Spleen (tissue), 7 donors: ENCODE measurements at regions not wholly inside any gene's neighbourhood (a gene's known extent, or its start where the extent isn't known, plus 50 kb on each side); places are given as distances from the start of the nearest gene placed in this dataset.

Experiments used
- CTCF ChIP-seq, 11 experiments: fragments of 200-600 bp in 7 of 11; fragments of 450-650 bp in 4 of 11; sonication (generic) in 4 of 11; IDR thresholded peaks in 8 of 11; conservative IDR thresholded peaks in 3 of 11; 1 replicate in 7 of 11; 2 replicates in 4 of 11; pipeline versions ENCODE4 v1.4.0 to v1.8.0; 2016 to 2021; ENCODE audit warnings: antibody characterized with exemption in 11 of 11, inconsistent platforms in 4 of 11, mild to moderate bottlenecking in 1 of 11
- POLR2A ChIP-seq, 3 donors: fragments of 450-650 bp; IDR thresholded peaks; one replicate each; pipeline ENCODE4 v1.5.1; 2017; ENCODE audit warnings: antibody characterized with exemption in 3 of 3, mild to moderate bottlenecking in 1 of 3
- POLR2AphosphoS5 ChIP-seq, 3 donors: sonication (generic); formaldehyde crosslinking; IDR thresholded peaks; one replicate each; pipeline ENCODE4 v1.5.1; 2017; ENCODE audit warnings: antibody characterized with exemption in 3 of 3
- donor health status: DM: no; HTN: no; CAD: no; lungs with moderate emphysema.
- donor health status: DM: no; HTN: no; CAD: no.
- donor health status: DM: no; HTN: no; CAD: no.

- TF ChIP-seq POLR2A (IDR thresholded peaks at IDR 0.05) (no peak), CTCF (IDR thresholded peaks at IDR 0.05 in 8 of 11, conservative IDR thresholded peaks at IDR 0.05 in 3 of 11) (no peak), POLR2AphosphoS5 (IDR thresholded peaks at IDR 0.05) (no peak)
Observed at GRCh38 chr2:239882781-239883180, 142.4 kb downstream of the NDUFA10 start.
